HG03558 (cell line): ENCODE measurements at regions not wholly inside any gene's neighbourhood (a gene's known extent, or its start where the extent isn't known, plus 50 kb on each side); places are given as distances from the start of the nearest gene placed in this dataset.

Experiments
- ATAC-seq: cut with Tn5 transposase; IDR thresholded peaks from one replicate; pipeline ENCODE4 v1.9.1; 2021; ENCODE audit warnings: moderate number of reproducible peaks; ENCODE audit not compliant: unreplicated experiment; ENCODE audit errors: extremely low read depth

- ATAC-seq, result no peak
These were observed 422.2 kb downstream of the MTX2 start for GRCh38 chr2:176691471-176691870.

- no peak for ATAC-seq
These were observed 423.3 kb downstream of the MTX2 start for GRCh38 chr2:176692533-176692932.

GRCh38 chr2:176699098-176699497, 429.9 kb downstream of the MTX2 start:
- no peak for ATAC-seq

- ATAC-seq, result no peak
These were observed 430.4 kb downstream of the MTX2 start for GRCh38 chr2:176699644-176700043.

- ATAC-seq, result no peak
These were observed 432.9 kb downstream of the MTX2 start for GRCh38 chr2:176702131-176702530.

- ATAC-seq, result no peak
These were observed 435.1 kb downstream of the MTX2 start for GRCh38 chr2:176704282-176704858.

- no peak for ATAC-seq
These were observed 440.1 kb downstream of the MTX2 start for GRCh38 chr2:176709149-176709951.

GRCh38 chr2:176709991-176710390, 440.7 kb downstream of the MTX2 start:
- ATAC-seq, result no peak

- ATAC-seq, result no peak
These were observed 441.5 kb downstream of the MTX2 start for GRCh38 chr2:176710657-176711186.

- no peak for ATAC-seq
These were observed 456.8 kb downstream of the MTX2 start for GRCh38 chr2:176725873-176726645.

GRCh38 chr2:176727696-176728095, 458.5 kb downstream of the MTX2 start:
- ATAC-seq, result no peak

- no peak for ATAC-seq
These were observed 460.7 kb downstream of the MTX2 start for GRCh38 chr2:176729706-176730569.

GRCh38 chr2:176732780-176733179, 463.5 kb downstream of the MTX2 start:
- no peak for ATAC-seq

GRCh38 chr2:176733698-176734430, 464.6 kb downstream of the MTX2 start:
- ATAC-seq, result no peak

GRCh38 chr2:176734868-176735267, 465.6 kb downstream of the MTX2 start:
- no peak for ATAC-seq

- ATAC-seq, result no peak
These were observed 470.3 kb upstream of the HNRNPA3 start for GRCh38 chr2:176742271-176742670.

GRCh38 chr2:176743671-176744070, 468.9 kb upstream of the HNRNPA3 start:
- no peak for ATAC-seq

- no peak for ATAC-seq
These were observed 468.4 kb upstream of the HNRNPA3 start for GRCh38 chr2:176744146-176744545.

GRCh38 chr2:176745543-176746200, 466.9 kb upstream of the HNRNPA3 start:
- no peak for ATAC-seq
